GM12878 (cell line): ENCODE measurements at regions not wholly inside any gene's neighbourhood (a gene's known extent, or its start where the extent isn't known, plus 50 kb on each side); places are given as distances from the start of the nearest gene placed in this dataset.

Experiments used
- EGR1 ChIP-seq, 2 experiments: IDR thresholded peaks; 1 replicate in 1 of 2; 2 replicates in 1 of 2; pipeline ENCODE4 v1.6.1; 2011 to 2012; ENCODE audit warnings: low read depth in 2 of 2, low read length in 2 of 2, borderline replicate concordance in 1 of 2, mild to moderate bottlenecking in 1 of 2, moderate library complexity in 1 of 2
- FOS ChIP-seq: IDR thresholded peaks from 3 replicates; pipeline ENCODE4 v1.6.1; 2011; ENCODE audit warnings: borderline replicate concordance; ENCODE audit not compliant: insufficient read length; ENCODE audit errors: extremely low read depth
- IKZF2 ChIP-seq, 2 experiments: fragments of 450-650 bp; IDR thresholded peaks; 2 replicates each; pipeline ENCODE4 v1.6.1; 2017; ENCODE audit warnings: mild to moderate bottlenecking in 2 of 2, moderate library complexity in 2 of 2
- JUND ChIP-seq: IDR thresholded peaks from 2 replicates; pipeline ENCODE4 v1.6.1; 2012; ENCODE audit warnings: low read depth, mild to moderate bottlenecking, low read length, improper control_type of control experiment, moderate library complexity
- MTA2 ChIP-seq: fragments of 450-650 bp; IDR thresholded peaks from 2 replicates; pipeline ENCODE4 v1.6.1; 2016; ENCODE audit warnings: low read depth, mild to moderate bottlenecking, moderate library complexity
- MXI1 ChIP-seq: fragments of 150-350 bp; IDR thresholded peaks from 2 replicates; pipeline ENCODE4 v1.6.1; 2011; ENCODE audit warnings: low read depth, mild to moderate bottlenecking, inconsistent platforms, low read length, improper control_type of control experiment
- PAX5 ChIP-seq: IDR thresholded peaks from 2 replicates; pipeline ENCODE4 v1.6.1; 2011; ENCODE audit warnings: low read depth, low read length, borderline replicate concordance
- TAF1 ChIP-seq: IDR thresholded peaks from 2 replicates; pipeline ENCODE4 v1.6.1; 2011; ENCODE audit warnings: mild to moderate bottlenecking, low read depth, low read length, borderline replicate concordance
- YBX1 ChIP-seq: fragments of 450-650 bp; IDR thresholded peaks from 2 replicates; pipeline ENCODE4 v1.6.1; 2016; ENCODE audit warnings: antibody characterized with exemption
- ZNF207 ChIP-seq: fragments of 450-650 bp; IDR thresholded peaks from 2 replicates; pipeline ENCODE4 v1.6.1; 2014; ENCODE audit warnings: antibody characterized with exemption, mild to moderate bottlenecking, borderline replicate concordance
- ZNF24 ChIP-seq: fragments of 450-650 bp; IDR thresholded peaks from 2 replicates; pipeline ENCODE4 v1.6.1; 2017; ENCODE audit warnings: antibody characterized with exemption, mild to moderate bottlenecking
- TF ChIP-seq, protein P1 (sequence below): fragments of 450-650 bp; IDR thresholded peaks from 2 replicates; pipeline ENCODE4 v1.6.1; 2018; ENCODE audit warnings: mild to moderate bottlenecking, low read depth, moderate library complexity; ENCODE audit not compliant: partially characterized antibody
- TF ChIP-seq, protein P2 (sequence below): IDR thresholded peaks from 2 replicates; pipeline ENCODE4 v1.6.1; 2012; ENCODE audit warnings: improper control_type of control experiment, low read depth, low read length; ENCODE audit not compliant: insufficient replicate concordance
- TF ChIP-seq, protein P3 (sequence below): IDR thresholded peaks from 2 replicates; pipeline ENCODE4 v1.6.1; 2011; ENCODE audit warnings: low read depth, mild to moderate bottlenecking, low read length, moderate library complexity, borderline replicate concordance; ENCODE audit errors: extremely low read depth
- TF ChIP-seq, protein P4 (sequence below): fragments of 150-350 bp; IDR thresholded peaks from 2 replicates; pipeline ENCODE4 v1.6.1; 2014; ENCODE audit warnings: mild to moderate bottlenecking, low read depth, low read length
- TF ChIP-seq, protein P5 (sequence below): fragments of 150-350 bp; IDR thresholded peaks from 2 replicates; pipeline ENCODE4 v1.6.1; 2016; ENCODE audit warnings: low read depth, low read length

DNA sequence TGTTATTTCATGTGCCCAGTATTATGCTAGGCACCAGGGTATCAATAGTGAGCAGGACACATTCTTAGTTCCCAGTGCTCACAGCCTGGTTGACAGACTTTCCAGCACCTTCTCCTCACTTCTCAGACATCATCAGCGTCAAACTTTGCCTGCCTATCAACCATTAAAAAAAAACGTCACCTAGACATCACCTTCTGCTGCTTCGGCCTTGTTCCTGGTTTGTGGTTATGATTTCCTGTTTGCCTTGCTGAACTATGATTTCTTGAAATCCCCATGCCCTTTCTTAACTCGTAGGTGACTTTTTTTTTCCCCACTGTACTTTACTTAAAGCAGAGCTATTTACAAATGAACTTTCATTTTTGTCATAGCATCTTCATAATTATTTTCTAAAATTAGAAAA lies 60.4 kb upstream of the NABP1 start (continued):
- TF ChIP-seq MTA2 (peak; percentile 74; the same call in 1 of the 2 replicates), TAF1 (no peak), PAX5 (peak; percentile 59; the same call in 1 of the 2 replicates), YBX1 (no peak), EGR1 (IDR thresholded peaks at IDR 0.05; ENCODE audit: borderline replicate concordance in 1 of 2, low read depth in 2 of 2, low read length in 2 of 2) (no peak), ZNF24 (no peak), FOS (no peak), JUND (no peak), MXI1 (no peak), ZNF207 (no peak), IKZF2 (IDR thresholded peaks at IDR 0.05) (peak; percentile 83 to 87; a peak in 3 of 4 replicates)
- TF ChIP-seq, protein P1, sequence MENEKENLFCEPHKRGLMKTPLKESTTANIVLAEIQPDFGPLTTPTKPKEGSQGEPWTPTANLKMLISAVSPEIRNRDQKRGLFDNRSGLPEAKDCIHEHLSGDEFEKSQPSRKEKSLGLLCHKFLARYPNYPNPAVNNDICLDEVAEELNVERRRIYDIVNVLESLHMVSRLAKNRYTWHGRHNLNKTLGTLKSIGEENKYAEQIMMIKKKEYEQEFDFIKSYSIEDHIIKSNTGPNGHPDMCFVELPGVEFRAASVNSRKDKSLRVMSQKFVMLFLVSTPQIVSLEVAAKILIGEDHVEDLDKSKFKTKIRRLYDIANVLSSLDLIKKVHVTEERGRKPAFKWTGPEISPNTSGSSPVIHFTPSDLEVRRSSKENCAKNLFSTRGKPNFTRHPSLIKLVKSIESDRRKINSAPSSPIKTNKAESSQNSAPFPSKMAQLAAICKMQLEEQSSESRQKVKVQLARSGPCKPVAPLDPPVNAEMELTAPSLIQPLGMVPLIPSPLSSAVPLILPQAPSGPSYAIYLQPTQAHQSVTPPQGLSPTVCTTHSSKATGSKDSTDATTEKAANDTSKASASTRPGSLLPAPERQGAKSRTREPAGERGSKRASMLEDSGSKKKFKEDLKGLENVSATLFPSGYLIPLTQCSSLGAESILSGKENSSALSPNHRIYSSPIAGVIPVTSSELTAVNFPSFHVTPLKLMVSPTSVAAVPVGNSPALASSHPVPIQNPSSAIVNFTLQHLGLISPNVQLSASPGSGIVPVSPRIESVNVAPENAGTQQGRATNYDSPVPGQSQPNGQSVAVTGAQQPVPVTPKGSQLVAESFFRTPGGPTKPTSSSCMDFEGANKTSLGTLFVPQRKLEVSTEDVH: no peak
- TF ChIP-seq, protein P2, sequence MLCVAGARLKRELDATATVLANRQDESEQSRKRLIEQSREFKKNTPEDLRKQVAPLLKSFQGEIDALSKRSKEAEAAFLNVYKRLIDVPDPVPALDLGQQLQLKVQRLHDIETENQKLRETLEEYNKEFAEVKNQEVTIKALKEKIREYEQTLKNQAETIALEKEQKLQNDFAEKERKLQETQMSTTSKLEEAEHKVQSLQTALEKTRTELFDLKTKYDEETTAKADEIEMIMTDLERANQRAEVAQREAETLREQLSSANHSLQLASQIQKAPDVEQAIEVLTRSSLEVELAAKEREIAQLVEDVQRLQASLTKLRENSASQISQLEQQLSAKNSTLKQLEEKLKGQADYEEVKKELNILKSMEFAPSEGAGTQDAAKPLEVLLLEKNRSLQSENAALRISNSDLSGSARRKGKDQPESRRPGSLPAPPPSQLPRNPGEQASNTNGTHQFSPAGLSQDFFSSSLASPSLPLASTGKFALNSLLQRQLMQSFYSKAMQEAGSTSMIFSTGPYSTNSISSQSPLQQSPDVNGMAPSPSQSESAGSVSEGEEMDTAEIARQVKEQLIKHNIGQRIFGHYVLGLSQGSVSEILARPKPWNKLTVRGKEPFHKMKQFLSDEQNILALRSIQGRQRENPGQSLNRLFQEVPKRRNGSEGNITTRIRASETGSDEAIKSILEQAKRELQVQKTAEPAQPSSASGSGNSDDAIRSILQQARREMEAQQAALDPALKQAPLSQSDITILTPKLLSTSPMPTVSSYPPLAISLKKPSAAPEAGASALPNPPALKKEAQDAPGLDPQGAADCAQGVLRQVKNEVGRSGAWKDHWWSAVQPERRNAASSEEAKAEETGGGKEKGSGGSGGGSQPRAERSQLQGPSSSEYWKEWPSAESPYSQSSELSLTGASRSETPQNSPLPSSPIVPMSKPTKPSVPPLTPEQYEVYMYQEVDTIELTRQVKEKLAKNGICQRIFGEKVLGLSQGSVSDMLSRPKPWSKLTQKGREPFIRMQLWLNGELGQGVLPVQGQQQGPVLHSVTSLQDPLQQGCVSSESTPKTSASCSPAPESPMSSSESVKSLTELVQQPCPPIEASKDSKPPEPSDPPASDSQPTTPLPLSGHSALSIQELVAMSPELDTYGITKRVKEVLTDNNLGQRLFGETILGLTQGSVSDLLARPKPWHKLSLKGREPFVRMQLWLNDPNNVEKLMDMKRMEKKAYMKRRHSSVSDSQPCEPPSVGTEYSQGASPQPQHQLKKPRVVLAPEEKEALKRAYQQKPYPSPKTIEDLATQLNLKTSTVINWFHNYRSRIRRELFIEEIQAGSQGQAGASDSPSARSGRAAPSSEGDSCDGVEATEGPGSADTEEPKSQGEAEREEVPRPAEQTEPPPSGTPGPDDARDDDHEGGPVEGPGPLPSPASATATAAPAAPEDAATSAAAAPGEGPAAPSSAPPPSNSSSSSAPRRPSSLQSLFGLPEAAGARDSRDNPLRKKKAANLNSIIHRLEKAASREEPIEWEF: no peak
- TF ChIP-seq, protein P3, sequence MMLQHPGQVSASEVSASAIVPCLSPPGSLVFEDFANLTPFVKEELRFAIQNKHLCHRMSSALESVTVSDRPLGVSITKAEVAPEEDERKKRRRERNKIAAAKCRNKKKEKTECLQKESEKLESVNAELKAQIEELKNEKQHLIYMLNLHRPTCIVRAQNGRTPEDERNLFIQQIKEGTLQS: no peak
- TF ChIP-seq, protein P4, sequence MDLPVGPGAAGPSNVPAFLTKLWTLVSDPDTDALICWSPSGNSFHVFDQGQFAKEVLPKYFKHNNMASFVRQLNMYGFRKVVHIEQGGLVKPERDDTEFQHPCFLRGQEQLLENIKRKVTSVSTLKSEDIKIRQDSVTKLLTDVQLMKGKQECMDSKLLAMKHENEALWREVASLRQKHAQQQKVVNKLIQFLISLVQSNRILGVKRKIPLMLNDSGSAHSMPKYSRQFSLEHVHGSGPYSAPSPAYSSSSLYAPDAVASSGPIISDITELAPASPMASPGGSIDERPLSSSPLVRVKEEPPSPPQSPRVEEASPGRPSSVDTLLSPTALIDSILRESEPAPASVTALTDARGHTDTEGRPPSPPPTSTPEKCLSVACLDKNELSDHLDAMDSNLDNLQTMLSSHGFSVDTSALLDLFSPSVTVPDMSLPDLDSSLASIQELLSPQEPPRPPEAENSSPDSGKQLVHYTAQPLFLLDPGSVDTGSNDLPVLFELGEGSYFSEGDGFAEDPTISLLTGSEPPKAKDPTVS: peak; percentile 75; the same call in 1 of the 2 replicates
- TF ChIP-seq, protein P5, sequence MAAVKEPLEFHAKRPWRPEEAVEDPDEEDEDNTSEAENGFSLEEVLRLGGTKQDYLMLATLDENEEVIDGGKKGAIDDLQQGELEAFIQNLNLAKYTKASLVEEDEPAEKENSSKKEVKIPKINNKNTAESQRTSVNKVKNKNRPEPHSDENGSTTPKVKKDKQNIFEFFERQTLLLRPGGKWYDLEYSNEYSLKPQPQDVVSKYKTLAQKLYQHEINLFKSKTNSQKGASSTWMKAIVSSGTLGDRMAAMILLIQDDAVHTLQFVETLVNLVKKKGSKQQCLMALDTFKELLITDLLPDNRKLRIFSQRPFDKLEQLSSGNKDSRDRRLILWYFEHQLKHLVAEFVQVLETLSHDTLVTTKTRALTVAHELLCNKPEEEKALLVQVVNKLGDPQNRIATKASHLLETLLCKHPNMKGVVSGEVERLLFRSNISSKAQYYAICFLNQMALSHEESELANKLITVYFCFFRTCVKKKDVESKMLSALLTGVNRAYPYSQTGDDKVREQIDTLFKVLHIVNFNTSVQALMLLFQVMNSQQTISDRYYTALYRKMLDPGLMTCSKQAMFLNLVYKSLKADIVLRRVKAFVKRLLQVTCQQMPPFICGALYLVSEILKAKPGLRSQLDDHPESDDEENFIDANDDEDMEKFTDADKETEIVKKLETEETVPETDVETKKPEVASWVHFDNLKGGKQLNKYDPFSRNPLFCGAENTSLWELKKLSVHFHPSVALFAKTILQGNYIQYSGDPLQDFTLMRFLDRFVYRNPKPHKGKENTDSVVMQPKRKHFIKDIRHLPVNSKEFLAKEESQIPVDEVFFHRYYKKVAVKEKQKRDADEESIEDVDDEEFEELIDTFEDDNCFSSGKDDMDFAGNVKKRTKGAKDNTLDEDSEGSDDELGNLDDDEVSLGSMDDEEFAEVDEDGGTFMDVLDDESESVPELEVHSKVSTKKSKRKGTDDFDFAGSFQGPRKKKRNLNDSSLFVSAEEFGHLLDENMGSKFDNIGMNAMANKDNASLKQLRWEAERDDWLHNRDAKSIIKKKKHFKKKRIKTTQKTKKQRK: no peak
